HEK293 (cell line): ENCODE measurements at regions not wholly inside any gene's neighbourhood (a gene's known extent, or its start where the extent isn't known, plus 50 kb on each side); places are given as distances from the start of the nearest gene placed in this dataset.

Source experiments
- CTCF ChIA-PET: fragments of 350-600 bp; formaldehyde crosslinking; extraction: SDS; loops from one replicate; lab custom pipeline; 2021; ENCODE audit warnings: antibody characterized with exemption; lab: Yijun Ruan, JAX
- POLR2A ChIA-PET: fragments of 300-600 bp; formaldehyde crosslinking; extraction: SDS; loops from one replicate; lab custom pipeline; 2020; ENCODE audit warnings: antibody characterized with exemption, inconsistent platforms; lab: Yijun Ruan, JAX
- H3K27ac ChIP-seq: fragments of 200-500 bp; sonication (Bioruptor generic); 2 replicates; pipeline ENCODE4 v1.5.1; 2014; ENCODE audit warnings: low read depth, low read length, control low read depth, inconsistent platforms; ENCODE audit errors: extremely low read depth
- H3K36me3 ChIP-seq, 2 experiments: fragments of 200-500 bp in 1 of 2; sonication (Bioruptor generic) in 1 of 2; 1 replicate in 1 of 2; 2 replicates in 1 of 2; pipeline ENCODE4 v1.5.1; 2014 to 2017; ENCODE audit warnings: inconsistent platforms in 2 of 2, low read length in 2 of 2; ENCODE audit not compliant: control insufficient read depth in 2 of 2, insufficient read depth in 1 of 2
- H3K4me1 ChIP-seq: fragments of 200-500 bp; sonication (Bioruptor generic); 2 replicates; pipeline ENCODE4 v1.5.1; 2014; ENCODE audit warnings: mild to moderate bottlenecking, low read length, inconsistent platforms; ENCODE audit not compliant: control insufficient read depth, insufficient read depth
- H3K4me3 ChIP-seq: 2 replicates; pipeline ENCODE4 v1.5.1; 2011; ENCODE audit warnings: low read depth, mild to moderate bottlenecking, control low read depth, low read length, moderate library complexity
- H3K9me3 ChIP-seq: fragments of 200-500 bp; sonication (Bioruptor generic); 2 replicates; pipeline ENCODE4 v1.5.1; 2014; ENCODE audit warnings: low read depth, low read length, inconsistent platforms; ENCODE audit not compliant: control insufficient read depth, insufficient read depth
- AEBP2 ChIP-seq: fragments of 450-650 bp; formaldehyde crosslinking; IDR thresholded peaks from 2 replicates; pipeline ENCODE4 v1.5.1; 2016; ENCODE audit warnings: missing biosample characterization, missing genetic modification characterization, borderline replicate concordance
- FEZF1 ChIP-seq: fragments of 450-650 bp; formaldehyde crosslinking; IDR thresholded peaks from 2 replicates; pipeline ENCODE4 v1.5.1; 2016; ENCODE audit warnings: missing biosample characterization, missing genetic modification characterization
- GLIS1 ChIP-seq: fragments of 450-650 bp; formaldehyde crosslinking; IDR thresholded peaks from 2 replicates; pipeline ENCODE4 v1.5.1; 2016; ENCODE audit warnings: missing biosample characterization, missing genetic modification characterization
- KLF10 ChIP-seq: fragments of 450-650 bp; IDR thresholded peaks from 2 replicates; pipeline ENCODE4 v1.5.1; 2018; ENCODE audit warnings: missing biosample characterization, mild to moderate bottlenecking, missing genetic modification characterization
- PRDM1 ChIP-seq: fragments of 450-650 bp; formaldehyde crosslinking; IDR thresholded peaks from 2 replicates; pipeline ENCODE4; 2016; ENCODE audit warnings: missing biosample characterization, missing genetic modification characterization
- PRDM2 ChIP-seq: fragments of 450-650 bp; formaldehyde crosslinking; IDR thresholded peaks from 2 replicates; pipeline ENCODE4 v1.5.1; 2016; ENCODE audit warnings: missing biosample characterization, missing genetic modification characterization, borderline replicate concordance
- PRDM6 ChIP-seq: fragments of 450-650 bp; formaldehyde crosslinking; IDR thresholded peaks from 2 replicates; pipeline ENCODE4 v1.5.1; 2017; ENCODE audit warnings: missing biosample characterization, missing genetic modification characterization
- SP3 ChIP-seq: fragments of 450-650 bp; formaldehyde crosslinking; IDR thresholded peaks from 2 replicates; pipeline ENCODE4 v1.5.1; 2016; ENCODE audit warnings: missing biosample characterization, missing genetic modification characterization
- ZNF23 ChIP-seq: fragments of 450-650 bp; formaldehyde crosslinking; IDR thresholded peaks from 2 replicates; pipeline ENCODE4 v1.5.1; 2016; ENCODE audit warnings: missing biosample characterization, missing genetic modification characterization, borderline replicate concordance
- ZNF274 ChIP-seq, 2 experiments: fragments of 200-500 bp in 1 of 2; fragments of 450-650 bp in 1 of 2; sonication (Bioruptor generic) in 1 of 2; formaldehyde crosslinking in 1 of 2; IDR thresholded peaks; 2 replicates each; pipeline versions ENCODE4 v1.5.1 to v1.6.1; 2014 to 2016; ENCODE audit warnings: borderline replicate concordance in 1 of 2, inconsistent platforms in 1 of 2, low read length in 1 of 2, missing biosample characterization in 1 of 2, missing genetic modification characterization in 1 of 2
- ZNF292 ChIP-seq: fragments of 450-650 bp; formaldehyde crosslinking; IDR thresholded peaks from 2 replicates; pipeline ENCODE4 v1.5.1; 2016; ENCODE audit warnings: low read depth, missing biosample characterization, missing genetic modification characterization, borderline replicate concordance
- ZNF366 ChIP-seq: fragments of 450-650 bp; formaldehyde crosslinking; conservative IDR thresholded peaks from 2 replicates; pipeline ENCODE4 v1.5.1; 2016; ENCODE audit warnings: missing biosample characterization, missing genetic modification characterization
- ZNF391 ChIP-seq: fragments of 450-650 bp; formaldehyde crosslinking; IDR thresholded peaks from 2 replicates; pipeline ENCODE4 v1.5.1; 2016; ENCODE audit warnings: low read depth, missing biosample characterization, missing genetic modification characterization, borderline replicate concordance
- ZNF449 ChIP-seq: fragments of 450-650 bp; formaldehyde crosslinking; IDR thresholded peaks from 2 replicates; pipeline ENCODE4 v1.5.1; 2017; ENCODE audit warnings: missing biosample characterization, mild to moderate bottlenecking, missing genetic modification characterization, moderate library complexity
- ZNF596 ChIP-seq: fragments of 450-650 bp; IDR thresholded peaks from 2 replicates; pipeline ENCODE4 v1.5.0; 2018; ENCODE audit warnings: missing biosample characterization, mild to moderate bottlenecking, missing genetic modification characterization, moderate library complexity
- ZNF76 ChIP-seq: fragments of 450-650 bp; formaldehyde crosslinking; IDR thresholded peaks from 2 replicates; pipeline ENCODE4; 2016; ENCODE audit warnings: low read depth, missing biosample characterization, missing genetic modification characterization, borderline replicate concordance
- ZNF776 ChIP-seq: fragments of 450-650 bp; formaldehyde crosslinking; IDR thresholded peaks from 2 replicates; pipeline ENCODE4 v1.5.0; 2017; ENCODE audit warnings: missing biosample characterization, missing genetic modification characterization, borderline replicate concordance

- Histone ChIP-seq H3K4me3 (no peak overlapping the region), H3K36me3 (no peaks in the 10 kb centered on the region), H3K4me1 (peaks cover 4% of the 10 kb centered on the region), H3K27ac (no peak overlapping the region), H3K9me3 (no peaks in the 10 kb centered on the region)
- TF ChIP-seq KLF10 (no peak), PRDM1 (tag by site-specific recombination) (0 out of 2 replicates have a peak, but pooled peaks have one; percentile 16)
- POLR2A ChIA-PET = no interaction called here
- CTCF ChIA-PET = interaction anchor here (0.9 kb wide), 1 partner anchor 222 kb away, joined by 5 read pairs; no protein-coding TSS in a partner anchor
These were observed 127.5 kb upstream of the COL21A1 start for GRCh38 chr6:56374841-56375369.

- Histone ChIP-seq H3K9me3 (no peaks in the 10 kb centered on the region), H3K4me1 (peaks cover 4% of the 10 kb centered on the region), H3K27ac (no peak overlapping the region), H3K36me3 (no peaks in the 10 kb centered on the region), H3K4me3 (no peak overlapping the region)
- no peak for TF ChIP-seq ZNF76
- TF ChIP-seq ZNF596 = no peak
- no peak for TF ChIP-seq ZNF391 (tag by site-specific recombination)
- CTCF ChIA-PET = interaction anchor here (0.6 to 1.5 kb wide), 5 partner anchors 10 to 1941 kb away, joined by 3 to 4 read pairs (median 3); no protein-coding TSS in a partner anchor
- POLR2A ChIA-PET = interaction anchor here (1.0 kb wide), 1 partner anchor 15 kb away, joined by 3 read pairs; no protein-coding TSS in a partner anchor
These were observed 125.1 kb upstream of the COL21A1 start for GRCh38 chr6:56372406-56372995.

- H3K27ac ChIP-seq = no peak overlapping the region
- H3K4me3 ChIP-seq = no peak overlapping the region
- CTCF ChIA-PET = interaction anchor here (0.6 to 6.2 kb wide), 7 partner anchors 10 to 223 kb away, joined by 3 to 47 read pairs (median 3); no protein-coding TSS in a partner anchor
- H3K9me3 ChIP-seq = no peaks in the 10 kb centered on the region
- POLR2A ChIA-PET = interaction anchor here (0.6 to 1.1 kb wide), 2 partner anchors 23 to 172 kb away, joined by 3 to 4 read pairs; no protein-coding TSS in a partner anchor
- H3K36me3 ChIP-seq = no peaks in the 10 kb centered on the region
- peaks cover 2% of the 10 kb centered on the region for H3K4me1 ChIP-seq
- peak; percentile 41; the same call in 1 of the 2 replicates for TF ChIP-seq ZNF449 (tag by site-specific recombination)
- TF ChIP-seq PRDM2 (tag by site-specific recombination) = no peak
- TF ChIP-seq SP3 (tag by site-specific recombination) = no peak
- no peak for TF ChIP-seq ZNF23 (tag by site-specific recombination)
- no peak for TF ChIP-seq AEBP2 (tag by site-specific recombination)
- peak; percentile 46; the same call in 1 of the 2 replicates for TF ChIP-seq ZNF366 (tag by site-specific recombination)
- no peak for TF ChIP-seq GLIS1 (tag by site-specific recombination)
- TF ChIP-seq FEZF1 (tag by site-specific recombination) = peak; percentile 48; the same call in 1 of the 2 replicates
- TF ChIP-seq ZNF776 (tag by site-specific recombination) = no peak
- no peak for TF ChIP-seq ZNF274 (IDR thresholded peaks at IDR 0.05; ENCODE audit: low read length)
- no peak for TF ChIP-seq ZNF274 (tag by site-specific recombination; IDR thresholded peaks at IDR 0.05; ENCODE audit: borderline replicate concordance)
- no peak for TF ChIP-seq ZNF292
- peak; percentile 95 for TF ChIP-seq PRDM6 (tag by site-specific recombination)
These were observed 123.3 kb upstream of the COL21A1 start for GRCh38 chr6:56370561-56371211.
